ENCODE measurements at regions not wholly inside any gene's neighbourhood (a gene's known extent, or its start where the extent isn't known, plus 50 kb on each side); places are given as distances from the start of the nearest gene placed in this dataset.

GRCh38 chr9:13862654-13863053 lies 451.3 kb downstream of the NFIB start:
- TF ChIP-seq, protein P1, sequence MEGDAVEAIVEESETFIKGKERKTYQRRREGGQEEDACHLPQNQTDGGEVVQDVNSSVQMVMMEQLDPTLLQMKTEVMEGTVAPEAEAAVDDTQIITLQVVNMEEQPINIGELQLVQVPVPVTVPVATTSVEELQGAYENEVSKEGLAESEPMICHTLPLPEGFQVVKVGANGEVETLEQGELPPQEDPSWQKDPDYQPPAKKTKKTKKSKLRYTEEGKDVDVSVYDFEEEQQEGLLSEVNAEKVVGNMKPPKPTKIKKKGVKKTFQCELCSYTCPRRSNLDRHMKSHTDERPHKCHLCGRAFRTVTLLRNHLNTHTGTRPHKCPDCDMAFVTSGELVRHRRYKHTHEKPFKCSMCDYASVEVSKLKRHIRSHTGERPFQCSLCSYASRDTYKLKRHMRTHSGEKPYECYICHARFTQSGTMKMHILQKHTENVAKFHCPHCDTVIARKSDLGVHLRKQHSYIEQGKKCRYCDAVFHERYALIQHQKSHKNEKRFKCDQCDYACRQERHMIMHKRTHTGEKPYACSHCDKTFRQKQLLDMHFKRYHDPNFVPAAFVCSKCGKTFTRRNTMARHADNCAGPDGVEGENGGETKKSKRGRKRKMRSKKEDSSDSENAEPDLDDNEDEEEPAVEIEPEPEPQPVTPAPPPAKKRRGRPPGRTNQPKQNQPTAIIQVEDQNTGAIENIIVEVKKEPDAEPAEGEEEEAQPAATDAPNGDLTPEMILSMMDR (IDR thresholded peaks at IDR 0.05) = no peak
- TF ChIP-seq POLR2A (IDR thresholded peaks at IDR 0.05) = no peak

Data from vagina (tissue), 2 donors.